Activated CD4-positive, alpha-beta T cell treated with anti-CD3 and anti-CD28 coated beads, Interleukin-2, amount 50 U/mL, for 4 hours (primary cell): ENCODE measurements at regions not wholly inside any gene's neighbourhood (a gene's known extent, or its start where the extent isn't known, plus 50 kb on each side); places are given as distances from the start of the nearest gene placed in this dataset.
"Not testable (repeated sequence)": the region's sequence is repeated elsewhere in the genome, so short reads cannot be mapped to it uniquely, and the experiment has no call there.

Source experiments
- DNase-seq, 2 experiments: peaks; one replicate each; pipeline ENCODE4 v3.0.0-alpha.2; 2020

GRCh38 chr13:104635879-104636278, 1569.7 kb upstream of the SLC10A2 start:
- DNase-seq, result no peak

DNA sequence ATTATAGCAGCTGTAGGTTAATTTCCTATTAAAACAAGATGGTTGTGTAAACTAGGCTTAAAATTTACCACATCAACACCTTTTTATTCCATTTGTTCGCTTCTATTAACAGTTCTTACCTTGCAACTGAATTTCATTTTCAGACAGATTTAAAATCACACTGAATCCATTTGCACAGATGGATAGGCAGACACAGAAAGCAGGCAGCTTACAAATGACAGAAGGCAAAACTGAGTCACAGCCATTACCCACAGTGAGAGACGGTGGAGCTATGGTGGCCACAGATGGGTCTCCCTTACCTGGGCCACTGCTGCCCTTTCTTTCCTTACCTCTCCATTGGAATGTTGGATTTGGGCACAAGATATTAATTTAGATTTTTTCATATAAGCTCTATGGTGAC, 1567.8 kb upstream of the SLC10A2 start:
- no peak for DNase-seq

GRCh38 chr13:104632736-104633135, 1566.5 kb upstream of the SLC10A2 start:
- DNase-seq, result no peak

- no peak for DNase-seq
These were observed 1559.0 kb upstream of the SLC10A2 start for GRCh38 chr13:104625201-104625600.

DNA sequence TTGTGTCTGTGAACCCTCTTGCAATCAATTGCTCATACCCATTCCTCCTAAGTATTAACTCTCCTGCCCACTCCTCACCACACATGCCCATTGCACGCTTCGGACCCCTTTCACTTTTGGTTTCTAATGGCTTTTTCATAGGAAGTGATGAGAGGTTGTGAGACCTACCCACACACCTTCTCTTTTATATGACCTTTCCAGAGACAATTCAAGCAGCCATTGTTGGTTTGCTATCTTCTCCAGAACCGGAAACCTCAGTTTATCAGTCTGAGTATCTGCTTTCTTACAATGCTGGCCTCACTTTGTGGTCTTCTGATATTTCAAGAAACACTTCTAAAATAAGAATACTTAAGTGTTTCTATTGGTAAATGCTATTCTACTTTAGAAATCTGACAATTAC, 1550.8 kb upstream of the SLC10A2 start:
- DNase-seq, result no peak

DNA sequence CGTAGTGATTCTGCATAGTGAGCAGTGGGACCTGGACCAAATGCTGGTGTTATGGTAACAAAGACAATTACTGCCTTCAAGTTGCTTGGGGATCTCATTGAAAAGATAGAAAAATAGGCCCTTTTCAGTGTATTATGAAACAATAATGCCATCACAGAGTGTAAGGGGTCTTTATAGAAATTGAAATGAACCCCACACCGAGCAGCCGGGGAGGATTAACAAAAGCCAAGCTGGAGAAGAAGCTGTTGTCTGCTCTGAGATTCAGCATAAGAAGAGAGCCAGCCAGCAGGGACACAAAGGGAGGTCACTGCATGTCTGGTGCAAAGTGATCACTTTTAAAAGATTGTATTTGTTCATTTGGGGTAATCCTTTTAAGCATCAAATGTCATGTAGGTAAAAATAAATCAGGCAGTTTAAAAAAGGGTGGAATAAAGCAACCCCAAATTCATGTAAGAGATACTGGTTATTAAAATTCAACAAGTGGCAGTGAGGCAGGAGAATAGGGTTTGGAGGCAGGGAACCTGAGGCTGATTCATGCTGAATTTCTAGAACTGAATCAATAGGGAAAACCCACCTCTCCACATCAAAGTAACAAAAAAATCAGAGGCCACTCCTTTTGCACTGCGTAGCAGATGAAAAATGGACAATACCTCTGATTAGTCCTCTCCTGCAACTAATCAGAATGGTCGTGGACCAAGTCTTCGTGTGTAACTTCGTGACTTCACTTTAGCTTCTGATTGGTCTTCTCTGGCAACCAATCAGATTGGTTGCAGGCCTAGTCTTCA, 1548.3 kb upstream of the SLC10A2 start:
- no peak for DNase-seq

DNA sequence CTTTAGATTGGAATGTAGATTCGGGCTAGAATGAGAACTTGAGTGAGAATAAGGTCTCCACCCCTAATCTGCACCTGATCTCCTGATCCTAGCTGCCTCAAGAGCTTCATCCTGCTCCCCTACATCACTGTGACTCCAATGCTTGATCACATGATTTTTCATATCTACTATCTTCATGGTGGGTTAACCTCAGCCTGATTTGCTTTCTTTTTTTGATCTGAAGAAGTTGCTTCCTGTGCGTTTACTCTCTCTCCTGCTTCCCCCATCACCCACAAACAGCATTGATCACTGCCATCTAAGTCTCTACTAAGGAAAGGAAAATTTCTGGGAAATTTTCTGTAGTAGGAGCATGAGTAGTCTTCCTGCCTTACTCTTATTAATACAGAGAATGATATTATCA, 1542.1 kb upstream of the SLC10A2 start:
- no peak for DNase-seq

GRCh38 chr13:104605435-104605834, 1539.2 kb upstream of the SLC10A2 start:
- DNase-seq, result not testable (repeated sequence)

DNA sequence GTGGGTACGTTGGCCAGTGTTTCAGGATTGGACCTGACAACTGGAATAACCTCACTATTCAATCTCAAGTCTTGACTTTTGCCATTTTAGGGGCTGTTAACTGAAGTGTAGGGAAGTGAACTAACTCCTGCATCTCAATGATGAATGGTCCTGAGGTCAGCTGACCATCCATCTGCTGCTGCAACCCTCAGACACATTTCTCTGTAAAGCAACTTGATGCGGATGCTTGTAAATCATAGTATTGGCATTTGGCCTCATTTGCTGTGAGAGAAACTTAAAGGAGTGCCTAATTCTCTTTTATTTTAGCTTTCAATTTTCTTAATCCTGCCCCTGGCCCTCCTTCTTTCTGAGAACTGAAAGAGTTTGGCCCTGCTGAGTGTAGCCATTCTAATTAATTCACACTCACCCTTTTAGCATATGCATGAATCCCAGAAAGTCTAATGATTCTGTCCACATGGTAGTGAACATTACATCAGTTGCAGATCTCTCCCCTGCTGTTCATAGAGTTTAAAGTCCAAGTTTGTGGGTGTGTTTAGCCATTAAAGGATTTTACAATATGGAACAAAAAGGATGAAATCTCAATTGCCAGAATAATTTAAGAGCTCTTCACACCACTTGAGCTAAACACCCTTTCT, 1531.4 kb upstream of the SLC10A2 start:
- DNase-seq, result no peak

GRCh38 chr13:104595511-104595910, 1529.3 kb upstream of the SLC10A2 start:
- DNase-seq, result no peak

- DNase-seq, result no peak
These were observed 1528.6 kb upstream of the SLC10A2 start for GRCh38 chr13:104594806-104595205.

GRCh38 chr13:104593693-104594092, 1527.5 kb upstream of the SLC10A2 start:
- DNase-seq, result no peak

GRCh38 chr13:104593251-104593576, 1527.0 kb upstream of the SLC10A2 start:
- no peak for DNase-seq

DNA sequence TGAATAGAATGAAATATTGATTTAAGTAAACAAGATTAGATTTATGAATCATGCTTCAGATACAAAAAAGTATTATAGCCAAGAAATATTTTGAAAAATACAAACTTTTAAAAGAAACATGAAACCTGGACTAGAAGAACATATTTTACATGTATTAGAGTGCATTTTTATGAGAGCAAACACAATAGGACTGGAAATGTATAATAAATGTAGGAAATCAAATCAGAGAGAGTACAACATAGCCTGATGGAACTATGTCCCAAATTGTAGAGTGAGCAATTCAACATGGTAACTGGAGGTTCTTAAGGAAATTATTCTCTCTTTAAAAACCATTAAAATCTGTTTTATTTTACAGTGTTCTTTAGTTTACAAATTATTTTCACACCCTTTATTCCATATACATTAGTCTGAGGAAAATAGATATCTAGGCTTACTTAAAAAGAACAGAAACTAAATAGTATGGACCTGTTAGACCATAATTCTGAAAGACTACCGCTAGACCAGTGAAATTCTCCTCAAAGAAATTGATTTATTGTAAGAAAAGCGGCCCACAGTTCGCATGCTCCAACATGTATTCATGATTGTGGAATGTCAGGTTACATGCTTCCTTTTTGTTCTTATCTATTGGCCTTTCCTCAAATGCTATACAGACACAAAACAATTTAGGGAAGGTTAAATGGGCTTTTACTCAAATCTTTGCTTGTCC, 1526.5 kb upstream of the SLC10A2 start:
- no peak for DNase-seq

GRCh38 chr13:104592127-104592526, 1525.9 kb upstream of the SLC10A2 start:
- DNase-seq, result no peak

GRCh38 chr13:104586051-104586746, 1520.0 kb upstream of the SLC10A2 start:
- no peak for DNase-seq

DNA sequence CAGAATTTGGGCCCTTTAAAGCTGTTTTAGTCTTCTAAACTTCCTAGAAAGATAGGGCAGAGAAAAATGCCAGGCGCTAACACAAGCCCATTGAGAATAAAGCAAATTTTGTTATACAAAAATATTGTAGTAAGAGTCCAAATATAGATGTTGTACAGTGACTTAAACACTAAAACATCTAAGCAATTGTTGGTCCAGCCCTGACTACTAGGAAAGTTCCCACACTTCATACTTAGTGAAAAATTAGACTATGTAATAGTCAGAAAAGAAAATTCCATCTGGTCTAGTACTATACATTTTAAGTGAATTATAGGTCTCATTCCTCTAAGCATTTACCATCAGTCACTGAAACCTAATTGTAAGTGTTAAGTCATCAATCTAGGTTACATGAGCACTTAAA, 1518.3 kb upstream of the SLC10A2 start:
- DNase-seq, result no peak

DNA sequence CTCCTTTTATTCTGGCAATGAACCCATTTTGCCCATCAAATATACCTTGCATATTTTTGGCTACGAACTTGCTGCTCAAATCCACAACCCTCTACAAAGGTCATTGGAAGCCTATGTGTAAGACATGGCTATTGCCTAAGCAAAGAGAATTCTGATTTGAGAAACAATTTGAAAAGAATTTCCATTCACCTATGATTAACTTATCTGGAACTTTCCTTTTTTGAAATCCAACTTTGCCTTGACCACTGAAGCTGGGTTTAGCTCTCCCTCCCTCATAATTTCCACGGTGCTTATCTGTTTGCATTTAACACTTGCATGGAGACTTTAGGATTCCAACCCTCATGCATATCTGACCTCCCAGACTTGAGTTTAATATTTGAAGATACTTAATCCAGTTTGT, 1514.7 kb upstream of the SLC10A2 start:
- no peak for DNase-seq

GRCh38 chr13:104577071-104577815, 1511.0 kb upstream of the SLC10A2 start:
- DNase-seq, result no peak

GRCh38 chr13:104571893-104572229, 1505.6 kb upstream of the SLC10A2 start:
- no peak for DNase-seq

GRCh38 chr13:104571161-104571892, 1505.1 kb upstream of the SLC10A2 start:
- DNase-seq, result no peak

DNA sequence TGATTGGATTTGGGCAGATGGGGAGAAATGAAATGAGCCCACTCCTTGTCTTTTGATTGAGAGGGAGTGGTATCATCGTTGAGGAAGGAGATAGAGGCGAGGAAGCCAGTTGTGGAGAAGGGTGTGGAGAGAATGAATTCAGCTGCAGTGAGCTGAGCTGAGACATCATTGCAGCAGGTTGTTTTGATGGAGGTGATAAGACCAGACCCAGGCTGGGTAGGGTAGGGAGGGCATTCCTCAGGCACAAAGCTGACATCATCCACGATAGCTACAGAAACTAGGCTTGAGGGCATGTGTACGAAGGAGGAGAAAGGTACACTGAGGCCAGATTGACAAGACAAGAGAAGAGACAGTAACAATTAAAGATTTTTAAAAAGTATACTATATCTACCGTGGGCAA, 1500.9 kb upstream of the SLC10A2 start:
- DNase-seq, result no peak
